ENCODE measurements at regions not wholly inside any gene's neighbourhood (a gene's known extent, or its start where the extent isn't known, plus 50 kb on each side); places are given as distances from the start of the nearest gene placed in this dataset.

- TF ChIP-seq POLR2A (IDR thresholded peaks at IDR 0.05; ENCODE audit: extremely low read depth, insufficient read length) (no peak), MYC (IDR thresholded peaks at IDR 0.05; ENCODE audit: low read depth, low read length) (no peak)
Measured at GRCh38 chr17:73877962-73878361, 233.7 kb upstream of the SDK2 start.
